OCI-LY3 (cell line): ENCODE measurements at regions not wholly inside any gene's neighbourhood (a gene's known extent, or its start where the extent isn't known, plus 50 kb on each side); places are given as distances from the start of the nearest gene placed in this dataset.
"Not testable (repeated sequence)": the region's sequence is repeated elsewhere in the genome, so short reads cannot be mapped to it uniquely, and the experiment has no call there.

Source experiments
- H2AFZ ChIP-seq: fragments of 200-600, 300-600 bp; shearing (Covaris generic); 2 replicates; pipeline ENCODE4 v1.6.0; 2014; ENCODE audit warnings: antibody characterized with exemption, low read depth, low read length
- H3K27ac ChIP-seq: fragments of 200-600, 300-600 bp; sonication (generic); 2 replicates; pipeline ENCODE4 v1.5.1; 2014; ENCODE audit warnings: mild to moderate bottlenecking, low read length, moderate library complexity, mixed read lengths
- H3K27me3 ChIP-seq: fragments of 200-600, 300-600 bp; sonication (generic); 2 replicates; pipeline ENCODE4 v1.6.1; 2014; ENCODE audit warnings: low read depth, low read length, mixed read lengths
- H3K36me3 ChIP-seq: fragments of 200-600, 300-600 bp; sonication (generic); replicated peaks from 2 replicates; pipeline ENCODE3; 2014; ENCODE audit warnings: low read depth, low read length, mixed read lengths
- H3K4me1 ChIP-seq: fragments of 300-600, 200-600 bp; sonication (generic); 2 replicates; pipeline ENCODE4 v1.6.1; 2014; ENCODE audit warnings: low read length, mixed read lengths
- H3K4me2 ChIP-seq: fragments of 200-600, 300-600 bp; sonication (generic); 2 replicates; pipeline ENCODE4 v1.6.1; 2014; ENCODE audit warnings: low read length, mixed read lengths
- H3K4me3 ChIP-seq: fragments of 300-600, 200-600 bp; sonication (generic); 2 replicates; pipeline ENCODE4 v1.5.1; 2014; ENCODE audit warnings: antibody characterized with exemption, mild to moderate bottlenecking, low read length, moderate library complexity
- H3K79me2 ChIP-seq: fragments of 300-600, 200-600 bp; shearing (Covaris generic); 2 replicates; pipeline ENCODE4 v1.6.1; 2014; ENCODE audit warnings: mild to moderate bottlenecking, low read length, mixed read lengths
- H3K9ac ChIP-seq: fragments of 300-600, 200-600 bp; shearing (Covaris generic); 2 replicates; pipeline ENCODE4 v1.6.0; 2014; ENCODE audit warnings: mild to moderate bottlenecking, low read length, moderate library complexity
- H3K9me3 ChIP-seq: fragments of 200-600, 300-600 bp; shearing (Covaris generic); 2 replicates; pipeline ENCODE4 v1.6.1; 2014; ENCODE audit warnings: low read length, mixed read lengths; ENCODE audit not compliant: insufficient read depth
- H4K20me1 ChIP-seq: fragments of 200-600, 300-600 bp; sonication (generic); 2 replicates; pipeline ENCODE4 v1.6.1; 2016; ENCODE audit warnings: low read length, mixed read lengths; ENCODE audit not compliant: insufficient read depth
- EZH2phosphoT487 ChIP-seq: fragments of 200-600 bp; shearing (Covaris generic); IDR thresholded peaks from 2 replicates; pipeline ENCODE4 v1.6.1; 2018; ENCODE audit warnings: antibody characterized with exemption, mixed run types, low read depth
- TF ChIP-seq, protein P1 (sequence below): fragments of 200-600, 300-600 bp; sonication (generic); IDR thresholded peaks from 2 replicates; pipeline ENCODE4 v1.5.1; 2014; ENCODE audit warnings: antibody characterized with exemption, low read length, low read depth

DNA sequence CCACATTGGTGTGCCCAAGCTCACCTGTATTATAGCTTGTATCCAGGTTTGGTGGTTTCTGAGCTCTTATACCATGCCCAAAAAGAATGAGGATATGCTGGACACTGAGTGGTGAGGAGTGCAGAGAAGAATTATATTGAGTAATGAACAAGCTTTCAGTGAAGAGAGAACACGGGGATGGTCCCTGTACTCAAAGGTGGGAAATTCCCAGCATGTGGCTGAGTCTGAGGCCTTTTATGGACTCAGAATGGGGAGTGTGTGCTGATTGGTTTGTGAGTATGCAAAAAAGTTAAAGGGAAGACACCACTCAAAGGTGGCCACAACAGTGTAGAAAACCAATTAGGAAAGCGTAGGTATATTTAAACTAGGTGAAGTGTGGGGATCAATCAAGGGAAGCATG lies 191.2 kb upstream of the SLITRK6 start:
- Histone ChIP-seq H3K4me2 (no peak overlapping the region), H3K79me2 (no peaks in the 10 kb centered on the region), H3K4me3 (no peak overlapping the region), H3K36me3 (no peaks in the 10 kb centered on the region), H3K27me3 (no peaks in the 10 kb centered on the region), H4K20me1 (no peaks in the 10 kb centered on the region), H2AFZ (peak overlapping the region; percentile 74; the same call in 1 of the 2 replicates), H3K9me3 (no peaks in the 10 kb centered on the region), H3K4me1 (no peaks in the 10 kb centered on the region), H3K9ac (no peak overlapping the region), H3K27ac (no peak overlapping the region)
- TF ChIP-seq, protein P1, sequence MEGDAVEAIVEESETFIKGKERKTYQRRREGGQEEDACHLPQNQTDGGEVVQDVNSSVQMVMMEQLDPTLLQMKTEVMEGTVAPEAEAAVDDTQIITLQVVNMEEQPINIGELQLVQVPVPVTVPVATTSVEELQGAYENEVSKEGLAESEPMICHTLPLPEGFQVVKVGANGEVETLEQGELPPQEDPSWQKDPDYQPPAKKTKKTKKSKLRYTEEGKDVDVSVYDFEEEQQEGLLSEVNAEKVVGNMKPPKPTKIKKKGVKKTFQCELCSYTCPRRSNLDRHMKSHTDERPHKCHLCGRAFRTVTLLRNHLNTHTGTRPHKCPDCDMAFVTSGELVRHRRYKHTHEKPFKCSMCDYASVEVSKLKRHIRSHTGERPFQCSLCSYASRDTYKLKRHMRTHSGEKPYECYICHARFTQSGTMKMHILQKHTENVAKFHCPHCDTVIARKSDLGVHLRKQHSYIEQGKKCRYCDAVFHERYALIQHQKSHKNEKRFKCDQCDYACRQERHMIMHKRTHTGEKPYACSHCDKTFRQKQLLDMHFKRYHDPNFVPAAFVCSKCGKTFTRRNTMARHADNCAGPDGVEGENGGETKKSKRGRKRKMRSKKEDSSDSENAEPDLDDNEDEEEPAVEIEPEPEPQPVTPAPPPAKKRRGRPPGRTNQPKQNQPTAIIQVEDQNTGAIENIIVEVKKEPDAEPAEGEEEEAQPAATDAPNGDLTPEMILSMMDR: no peak
- TF ChIP-seq EZH2phosphoT487: no peak

DNA sequence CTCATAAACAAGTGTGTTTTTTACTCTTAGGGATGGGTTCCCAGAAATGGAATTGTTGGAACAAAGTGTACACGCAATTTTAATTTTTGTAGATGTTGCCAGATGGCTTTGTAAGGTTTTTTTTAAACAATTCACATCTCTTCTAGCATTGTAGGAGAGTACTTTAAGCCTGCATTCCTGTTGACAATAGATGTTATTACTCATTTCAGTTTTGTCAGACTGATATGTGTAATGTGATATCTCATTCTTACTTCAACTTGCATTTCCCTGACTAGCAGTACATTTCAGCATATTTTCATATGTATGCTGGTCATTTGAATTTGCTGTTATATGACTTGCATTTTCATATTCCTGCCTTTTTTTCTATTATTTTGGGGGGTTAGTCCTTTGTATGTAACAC lies 186.6 kb upstream of the SLITRK6 start:
- Histone ChIP-seq H3K9me3 (no peaks in the 10 kb centered on the region), H3K27me3 (no peaks in the 10 kb centered on the region), H3K27ac (no peak overlapping the region), H2AFZ (no peak overlapping the region), H4K20me1 (no peaks in the 10 kb centered on the region), H3K4me2 (no peak overlapping the region), H3K9ac (no peak overlapping the region), H3K36me3 (no peaks in the 10 kb centered on the region), H3K4me1 (no peaks in the 10 kb centered on the region), H3K79me2 (no peaks in the 10 kb centered on the region), H3K4me3 (no peak overlapping the region)
- TF ChIP-seq, protein P1: no peak
- no peak for TF ChIP-seq EZH2phosphoT487

DNA sequence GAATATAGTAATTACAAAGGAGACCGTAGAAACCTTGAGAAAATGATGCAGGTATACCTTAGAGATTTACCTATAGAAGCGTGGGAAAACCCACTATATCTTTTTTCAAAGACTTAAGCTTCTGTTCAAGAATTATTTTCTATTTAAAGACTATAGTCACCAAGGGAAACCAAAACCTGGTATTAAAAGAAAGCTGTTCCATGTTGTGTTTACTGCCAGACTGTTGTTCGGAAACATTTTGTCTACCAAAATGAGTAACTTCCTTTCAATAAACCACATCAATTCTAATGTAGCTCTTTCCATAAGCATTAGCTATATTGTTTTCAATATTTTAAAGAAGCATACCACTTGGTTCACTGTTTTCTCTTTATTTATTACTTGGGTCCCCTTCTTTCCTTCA lies 182.9 kb upstream of the SLITRK6 start:
- no peaks in the 10 kb centered on the region for H4K20me1 ChIP-seq
- no peak for TF ChIP-seq EZH2phosphoT487
- TF ChIP-seq, protein P1: no peak
- no peaks in the 10 kb centered on the region for H3K4me1 ChIP-seq
- no peak overlapping the region for H2AFZ ChIP-seq
- H3K4me2 ChIP-seq: no peak overlapping the region
- H3K9me3 ChIP-seq: no peaks in the 10 kb centered on the region
- H3K36me3 ChIP-seq: no peaks in the 10 kb centered on the region
- H3K27me3 ChIP-seq: no peaks in the 10 kb centered on the region
- H3K4me3 ChIP-seq: no peak overlapping the region
- no peak overlapping the region for H3K9ac ChIP-seq
- H3K79me2 ChIP-seq: no peaks in the 10 kb centered on the region
- no peak overlapping the region for H3K27ac ChIP-seq

DNA sequence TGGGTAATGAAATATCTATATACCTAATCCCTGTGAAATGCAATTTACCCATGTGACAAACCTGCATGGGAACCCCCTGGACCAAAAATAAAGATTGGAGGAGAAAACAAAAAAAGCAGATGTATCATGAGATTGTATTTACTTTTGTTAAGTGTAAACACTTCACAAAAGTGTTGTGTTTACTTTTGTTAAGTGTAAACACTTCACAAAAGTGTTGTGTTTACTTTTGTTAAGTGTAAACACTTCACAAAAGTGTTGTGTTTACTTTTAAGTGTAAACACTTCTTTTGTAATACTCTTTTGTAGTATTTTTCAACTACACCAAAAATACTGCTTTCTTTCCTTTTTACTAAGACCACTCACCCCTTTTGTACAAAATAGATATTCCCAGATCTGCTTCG lies 181.2 kb upstream of the SLITRK6 start:
- not testable (repeated sequence) for H3K9me3 ChIP-seq, H3K4me3 ChIP-seq

DNA sequence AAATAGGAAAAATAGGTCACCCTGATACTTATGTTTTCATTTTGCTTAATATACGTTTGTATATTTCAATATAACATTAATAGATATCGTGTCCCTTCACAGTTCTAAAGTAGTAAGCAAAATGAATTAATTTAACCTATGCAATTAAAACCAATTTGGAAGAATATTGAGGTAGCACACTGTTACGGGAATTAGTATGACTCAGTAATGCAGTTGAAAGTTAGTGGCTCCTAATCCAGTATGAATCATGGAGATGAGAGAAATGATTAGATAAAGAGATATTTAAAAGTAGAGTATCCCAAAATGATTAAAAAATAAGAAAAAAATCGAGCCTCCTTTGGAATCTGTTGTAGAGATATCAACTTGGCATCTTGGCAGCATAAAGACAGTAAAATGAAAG lies 177.0 kb upstream of the SLITRK6 start:
- Histone ChIP-seq H3K79me2 (no peaks in the 10 kb centered on the region), H3K4me3 (no peak overlapping the region), H4K20me1 (no peaks in the 10 kb centered on the region), H3K4me2 (no peak overlapping the region), H3K9me3 (no peaks in the 10 kb centered on the region), H3K36me3 (no peaks in the 10 kb centered on the region), H3K9ac (no peak overlapping the region), H3K27ac (no peak overlapping the region), H2AFZ (no peak overlapping the region), H3K27me3 (no peaks in the 10 kb centered on the region), H3K4me1 (no peaks in the 10 kb centered on the region)
- TF ChIP-seq EZH2phosphoT487: no peak
- TF ChIP-seq, protein P1: no peak

More for the DNA sequence above, 181.2 kb upstream of the SLITRK6 start:
- H3K4me1 ChIP-seq, H3K79me2 ChIP-seq, H3K27ac ChIP-seq, H3K36me3 ChIP-seq, H3K9ac ChIP-seq, H4K20me1 ChIP-seq, H3K4me2 ChIP-seq, H3K27me3 ChIP-seq, H2AFZ ChIP-seq: not testable (repeated sequence)
